ENCODE measurements at regions not wholly inside any gene's neighbourhood (a gene's known extent, or its start where the extent isn't known, plus 50 kb on each side); places are given as distances from the start of the nearest gene placed in this dataset.
A peak's percentile ranks its signal among the peaks of the same experiment; 100 is the strongest.

DNA sequence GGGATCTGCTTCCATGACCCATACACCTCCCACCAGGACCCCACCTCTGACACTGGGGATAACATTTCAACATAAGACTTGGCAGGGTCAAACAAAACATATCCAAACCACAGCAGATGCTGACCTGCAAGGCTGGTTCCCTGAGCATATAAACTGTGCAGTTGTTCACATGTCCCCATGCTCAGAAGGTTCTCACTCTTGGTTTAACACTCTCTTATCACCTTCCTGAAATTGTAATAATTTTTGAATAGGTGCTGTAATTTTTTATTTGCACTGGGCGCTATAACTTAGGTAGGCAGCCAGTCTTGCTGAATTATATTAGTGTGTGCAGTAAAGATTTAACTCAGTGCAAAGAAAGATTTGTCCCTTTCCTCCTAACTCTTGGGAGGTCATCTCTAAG is 824.8 kb upstream of the SOX9 start:
- no peaks in the 10 kb centered on the region for H3K27me3 ChIP-seq (replicated peaks; ENCODE audit: insufficient read depth)
- no peaks in the 10 kb centered on the region for H3K4me1 ChIP-seq (replicated peaks)
- H3K36me3 ChIP-seq: no peaks in the 10 kb centered on the region
- DNase-seq (ENCODE audit: low spot score): no peak
- no peak overlapping the region for H3K27ac ChIP-seq
- no peak overlapping the region for H3K4me3 ChIP-seq
- intact Hi-C loops (cut with DNase I): no loop called here
- H3K9me3 ChIP-seq: no peaks in the 10 kb centered on the region
- TF ChIP-seq, protein P1, sequence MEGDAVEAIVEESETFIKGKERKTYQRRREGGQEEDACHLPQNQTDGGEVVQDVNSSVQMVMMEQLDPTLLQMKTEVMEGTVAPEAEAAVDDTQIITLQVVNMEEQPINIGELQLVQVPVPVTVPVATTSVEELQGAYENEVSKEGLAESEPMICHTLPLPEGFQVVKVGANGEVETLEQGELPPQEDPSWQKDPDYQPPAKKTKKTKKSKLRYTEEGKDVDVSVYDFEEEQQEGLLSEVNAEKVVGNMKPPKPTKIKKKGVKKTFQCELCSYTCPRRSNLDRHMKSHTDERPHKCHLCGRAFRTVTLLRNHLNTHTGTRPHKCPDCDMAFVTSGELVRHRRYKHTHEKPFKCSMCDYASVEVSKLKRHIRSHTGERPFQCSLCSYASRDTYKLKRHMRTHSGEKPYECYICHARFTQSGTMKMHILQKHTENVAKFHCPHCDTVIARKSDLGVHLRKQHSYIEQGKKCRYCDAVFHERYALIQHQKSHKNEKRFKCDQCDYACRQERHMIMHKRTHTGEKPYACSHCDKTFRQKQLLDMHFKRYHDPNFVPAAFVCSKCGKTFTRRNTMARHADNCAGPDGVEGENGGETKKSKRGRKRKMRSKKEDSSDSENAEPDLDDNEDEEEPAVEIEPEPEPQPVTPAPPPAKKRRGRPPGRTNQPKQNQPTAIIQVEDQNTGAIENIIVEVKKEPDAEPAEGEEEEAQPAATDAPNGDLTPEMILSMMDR (IDR thresholded peaks at IDR 0.05): no peak
- no peak for TF ChIP-seq POLR2AphosphoS5 (IDR thresholded peaks at IDR 0.05)
- no peak for TF ChIP-seq POLR2A (IDR thresholded peaks at IDR 0.05)
- 85% methylated on average over 1 of the region's 1 CpG for WGBS

DNA sequence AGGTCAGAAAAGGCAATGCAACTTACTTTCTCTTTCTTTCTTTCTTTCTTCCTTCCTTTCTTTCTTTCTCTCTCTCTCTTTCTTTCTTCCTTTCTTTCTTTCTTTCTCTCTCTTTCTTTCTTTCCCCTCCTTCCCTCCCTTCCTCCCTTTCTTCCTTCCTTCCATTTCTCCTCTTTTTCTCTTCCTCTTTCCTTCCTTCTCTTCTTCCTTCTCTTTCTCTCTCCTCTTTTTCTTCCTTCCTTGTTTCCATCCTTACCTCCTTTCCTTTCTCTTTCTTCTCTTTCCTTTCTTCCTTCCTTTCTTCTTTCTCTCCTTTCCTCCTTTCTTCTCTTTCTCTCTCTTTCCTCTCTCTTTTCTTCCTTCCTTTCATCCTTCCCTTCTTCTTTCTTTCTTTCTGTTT is 819.8 kb upstream of the SOX9 start:
- Histone ChIP-seq H3K36me3 (no peaks in the 10 kb centered on the region), H3K27me3 (replicated peaks; ENCODE audit: insufficient read depth) (no peaks in the 10 kb centered on the region), H3K4me1 (replicated peaks) (no peaks in the 10 kb centered on the region), H3K4me3 (no peak overlapping the region), H3K27ac (no peak overlapping the region), H3K9me3 (no peaks in the 10 kb centered on the region)
- DNase-seq (ENCODE audit: low spot score): no peak
- intact Hi-C loops (cut with DNase I): no loop called here
- TF ChIP-seq POLR2AphosphoS5 (IDR thresholded peaks at IDR 0.05): no peak
- no peak for TF ChIP-seq POLR2A (IDR thresholded peaks at IDR 0.05)
- TF ChIP-seq, protein P1 (IDR thresholded peaks at IDR 0.05): no peak

DNA sequence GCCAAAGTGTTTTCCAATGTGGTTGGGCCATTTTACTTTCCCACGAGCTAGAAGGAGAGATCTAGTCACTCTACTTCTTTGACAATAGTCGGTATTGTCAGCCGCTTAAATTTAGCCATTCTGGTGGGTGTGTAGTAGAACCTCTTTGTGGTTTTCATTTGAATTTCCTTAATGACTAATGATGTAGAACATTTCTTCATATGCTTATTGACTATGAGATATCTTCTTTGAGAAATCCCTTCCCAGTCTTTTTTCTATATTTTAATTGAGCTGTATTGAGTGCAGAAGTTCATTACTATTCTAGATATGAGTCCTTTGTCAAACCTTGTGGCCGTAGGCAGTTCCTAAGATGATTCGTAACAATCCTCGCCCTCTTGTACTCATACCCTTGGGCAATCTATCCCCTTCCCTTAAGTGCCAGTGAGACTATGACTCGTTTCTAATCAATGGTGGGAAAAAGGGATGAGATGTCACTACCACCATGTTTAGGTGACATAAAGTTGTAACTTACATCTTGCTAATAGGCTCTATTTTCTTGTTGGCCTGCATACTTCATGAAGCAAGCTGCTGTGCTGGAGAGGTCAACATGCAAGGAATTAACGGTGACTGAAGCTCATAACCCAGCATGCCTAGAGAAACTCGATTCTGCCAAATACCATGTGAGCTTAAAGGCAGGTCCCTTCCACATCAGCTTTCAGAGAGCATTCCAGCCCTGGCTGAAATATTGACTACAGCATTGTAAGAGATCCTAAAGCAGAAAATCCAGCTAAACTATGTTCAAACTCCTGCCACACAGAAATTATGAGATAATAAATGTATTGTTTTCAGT is 817.9 kb upstream of the SOX9 start:
- DNase-seq (ENCODE audit: low spot score): no peak
- no peak overlapping the region for H3K27ac ChIP-seq
- no peaks in the 10 kb centered on the region for H3K36me3 ChIP-seq
- no peaks in the 10 kb centered on the region for H3K27me3 ChIP-seq (replicated peaks; ENCODE audit: insufficient read depth)
- no peaks in the 10 kb centered on the region for H3K4me1 ChIP-seq (replicated peaks)
- no peaks in the 10 kb centered on the region for H3K9me3 ChIP-seq
- intact Hi-C loops (cut with DNase I): no loop called here
- TF ChIP-seq POLR2A (IDR thresholded peaks at IDR 0.05) (no peak), POLR2AphosphoS5 (IDR thresholded peaks at IDR 0.05) (no peak)
- TF ChIP-seq, protein P1 (IDR thresholded peaks at IDR 0.05): no peak
- H3K4me3 ChIP-seq: no peak overlapping the region
- 88% methylated on average over 9 of the region's 9 CpGs for WGBS

DNA sequence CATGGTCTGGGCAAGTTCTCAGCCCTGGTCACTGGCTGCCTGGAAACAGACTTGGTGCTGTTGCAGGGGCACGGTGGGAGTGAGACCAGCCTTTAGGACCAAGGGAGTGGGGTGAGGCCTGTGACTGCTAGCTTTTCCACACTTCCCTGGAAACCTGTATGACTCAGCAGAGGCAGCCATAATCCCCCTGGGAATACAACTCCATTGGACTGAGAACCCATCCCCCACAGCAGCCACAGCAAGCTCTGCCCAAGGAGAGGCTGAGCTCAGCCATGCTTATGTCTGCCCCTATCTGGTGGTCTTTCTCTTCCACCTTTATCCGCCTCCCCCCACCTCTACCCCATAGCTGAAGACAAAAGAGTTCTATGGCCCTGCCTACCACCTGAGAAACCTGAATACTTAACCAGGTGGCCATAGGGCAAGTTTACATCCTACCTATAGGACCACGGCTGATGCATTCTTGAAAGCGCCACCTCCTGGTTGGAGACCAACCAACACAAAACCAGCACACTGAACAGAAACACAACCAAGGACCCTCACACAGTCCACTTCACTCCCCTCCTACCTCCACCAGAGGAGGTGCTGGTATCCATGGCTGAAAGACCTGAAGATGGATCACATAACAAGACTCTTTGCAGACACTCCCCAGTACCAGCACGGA is 816.2 kb upstream of the SOX9 start:
- TF ChIP-seq, protein P1 (IDR thresholded peaks at IDR 0.05): no peak
- TF ChIP-seq POLR2AphosphoS5 (IDR thresholded peaks at IDR 0.05) (no peak), POLR2A (IDR thresholded peaks at IDR 0.05) (no peak)
- no peak for DNase-seq (ENCODE audit: low spot score)
- H3K27ac ChIP-seq: no peak overlapping the region
- 93% methylated on average over 5 of the region's 5 CpGs for WGBS
- H3K27me3 ChIP-seq (replicated peaks; ENCODE audit: insufficient read depth): no peaks in the 10 kb centered on the region
- H3K9me3 ChIP-seq: no peaks in the 10 kb centered on the region
- no peaks in the 10 kb centered on the region for H3K36me3 ChIP-seq
- no peak overlapping the region for H3K4me3 ChIP-seq
- no peaks in the 10 kb centered on the region for H3K4me1 ChIP-seq (replicated peaks)
- intact Hi-C loops (cut with DNase I): no loop called here

DNA sequence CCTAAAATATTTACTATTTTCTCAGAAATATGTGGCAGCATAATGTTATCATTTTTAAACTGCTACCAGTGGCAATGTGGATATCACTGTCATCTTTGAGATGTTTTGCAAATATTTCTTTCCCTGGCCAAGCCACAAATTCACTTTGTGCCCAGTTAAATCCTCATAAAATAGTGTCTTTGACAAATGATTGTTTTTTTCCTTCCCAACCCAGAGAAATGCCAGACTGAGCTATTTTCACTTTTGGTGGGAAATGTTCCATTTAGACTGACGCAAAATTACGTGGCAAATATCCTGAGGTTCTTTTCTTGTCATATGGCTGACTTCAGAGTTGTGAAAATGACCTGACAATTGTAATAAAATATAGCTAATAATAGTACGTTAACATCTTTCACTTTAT is 807.0 kb upstream of the SOX9 start:
- no peaks in the 10 kb centered on the region for H3K27me3 ChIP-seq (replicated peaks; ENCODE audit: insufficient read depth)
- no peak for DNase-seq (ENCODE audit: low spot score)
- H3K27ac ChIP-seq: no peak overlapping the region
- WGBS: 27% methylated on average over 3 of the region's 3 CpGs
- intact Hi-C loops (cut with DNase I): no loop called here
- H3K36me3 ChIP-seq: no peaks in the 10 kb centered on the region
- TF ChIP-seq POLR2A (IDR thresholded peaks at IDR 0.05) (no peak), POLR2AphosphoS5 (IDR thresholded peaks at IDR 0.05) (peak; percentile 36)
- TF ChIP-seq, protein P1 (IDR thresholded peaks at IDR 0.05): no peak
- no peak overlapping the region for H3K4me3 ChIP-seq
- H3K4me1 ChIP-seq (replicated peaks): no peaks in the 10 kb centered on the region
- no peaks in the 10 kb centered on the region for H3K9me3 ChIP-seq
